VCaP (cell line): ENCODE measurements at regions not wholly inside any gene's neighbourhood (a gene's known extent, or its start where the extent isn't known, plus 50 kb on each side); places are given as distances from the start of the nearest gene placed in this dataset.
A peak's percentile ranks its signal among the peaks of the same experiment; 100 is the strongest.
"Not testable (repeated sequence)": the region's sequence is repeated elsewhere in the genome, so short reads cannot be mapped to it uniquely, and the experiment has no call there.

Experiments used
- H3K27ac ChIP-seq: fragments of 450-650 bp; 2 replicates; pipeline ENCODE4 v1.5.1; 2017
- TF ChIP-seq, protein P1 (sequence below): fragments of 450-650 bp; conservative IDR thresholded peaks from 2 replicates; pipeline ENCODE4 v1.5.1; 2017; ENCODE audit warnings: mild to moderate bottlenecking, moderate library complexity

GRCh38 chr16:21487956-21488355 is 111.4 kb upstream of the METTL9 start:
- not testable (repeated sequence) for H3K27ac ChIP-seq

DNA sequence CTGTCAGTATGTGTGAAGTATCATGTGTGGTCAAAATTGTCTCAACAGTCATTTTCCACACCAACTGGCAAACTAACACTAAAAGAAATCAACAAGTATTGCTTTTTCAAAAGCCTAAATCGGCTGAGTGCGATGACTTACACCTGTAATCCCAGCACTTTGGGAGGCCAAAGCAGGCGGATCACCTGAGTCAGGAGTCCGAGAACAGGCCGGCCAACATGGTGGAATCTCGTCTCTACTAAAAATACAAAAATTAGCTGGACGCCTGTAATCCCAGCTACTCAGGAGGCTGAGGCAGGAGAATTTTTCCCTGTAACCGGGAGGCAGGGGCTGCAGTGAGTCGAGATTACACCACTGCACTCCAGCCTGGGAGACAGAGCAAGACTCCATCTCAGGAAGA is 100.3 kb upstream of the METTL9 start:
- H3K27ac ChIP-seq = not testable (repeated sequence)

GRCh38 chr16:21501223-21501868 is 98.0 kb upstream of the METTL9 start:
- H3K27ac ChIP-seq = peak overlapping the region; percentile 65

- H3K27ac ChIP-seq = peak overlapping the region; percentile 65
Observed at GRCh38 chr16:21501869-21502667, 97.3 kb upstream of the METTL9 start.

DNA sequence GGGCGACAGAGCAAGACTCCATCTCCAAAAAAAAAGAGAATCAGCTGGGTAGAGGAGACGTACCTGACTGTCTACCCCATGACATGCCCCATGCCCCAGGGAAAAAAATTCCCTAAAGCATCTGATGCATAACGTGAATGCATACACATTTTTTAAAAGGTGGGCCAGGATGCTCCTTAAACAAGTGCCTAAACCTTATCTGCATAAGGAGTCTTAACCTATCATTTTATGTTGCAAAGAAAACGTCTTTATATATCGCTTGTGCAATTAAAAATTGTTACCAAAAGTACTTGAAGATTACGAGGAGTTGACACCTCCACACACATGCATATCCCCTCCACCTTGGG is 95.8 kb upstream of the METTL9 start:
- H3K27ac ChIP-seq = peak overlapping the region; percentile 58

More at GRCh38 chr16:21501869-21502667, 97.3 kb upstream of the METTL9 start:
- TF ChIP-seq, protein P1, sequence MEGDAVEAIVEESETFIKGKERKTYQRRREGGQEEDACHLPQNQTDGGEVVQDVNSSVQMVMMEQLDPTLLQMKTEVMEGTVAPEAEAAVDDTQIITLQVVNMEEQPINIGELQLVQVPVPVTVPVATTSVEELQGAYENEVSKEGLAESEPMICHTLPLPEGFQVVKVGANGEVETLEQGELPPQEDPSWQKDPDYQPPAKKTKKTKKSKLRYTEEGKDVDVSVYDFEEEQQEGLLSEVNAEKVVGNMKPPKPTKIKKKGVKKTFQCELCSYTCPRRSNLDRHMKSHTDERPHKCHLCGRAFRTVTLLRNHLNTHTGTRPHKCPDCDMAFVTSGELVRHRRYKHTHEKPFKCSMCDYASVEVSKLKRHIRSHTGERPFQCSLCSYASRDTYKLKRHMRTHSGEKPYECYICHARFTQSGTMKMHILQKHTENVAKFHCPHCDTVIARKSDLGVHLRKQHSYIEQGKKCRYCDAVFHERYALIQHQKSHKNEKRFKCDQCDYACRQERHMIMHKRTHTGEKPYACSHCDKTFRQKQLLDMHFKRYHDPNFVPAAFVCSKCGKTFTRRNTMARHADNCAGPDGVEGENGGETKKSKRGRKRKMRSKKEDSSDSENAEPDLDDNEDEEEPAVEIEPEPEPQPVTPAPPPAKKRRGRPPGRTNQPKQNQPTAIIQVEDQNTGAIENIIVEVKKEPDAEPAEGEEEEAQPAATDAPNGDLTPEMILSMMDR = no peak

DNA sequence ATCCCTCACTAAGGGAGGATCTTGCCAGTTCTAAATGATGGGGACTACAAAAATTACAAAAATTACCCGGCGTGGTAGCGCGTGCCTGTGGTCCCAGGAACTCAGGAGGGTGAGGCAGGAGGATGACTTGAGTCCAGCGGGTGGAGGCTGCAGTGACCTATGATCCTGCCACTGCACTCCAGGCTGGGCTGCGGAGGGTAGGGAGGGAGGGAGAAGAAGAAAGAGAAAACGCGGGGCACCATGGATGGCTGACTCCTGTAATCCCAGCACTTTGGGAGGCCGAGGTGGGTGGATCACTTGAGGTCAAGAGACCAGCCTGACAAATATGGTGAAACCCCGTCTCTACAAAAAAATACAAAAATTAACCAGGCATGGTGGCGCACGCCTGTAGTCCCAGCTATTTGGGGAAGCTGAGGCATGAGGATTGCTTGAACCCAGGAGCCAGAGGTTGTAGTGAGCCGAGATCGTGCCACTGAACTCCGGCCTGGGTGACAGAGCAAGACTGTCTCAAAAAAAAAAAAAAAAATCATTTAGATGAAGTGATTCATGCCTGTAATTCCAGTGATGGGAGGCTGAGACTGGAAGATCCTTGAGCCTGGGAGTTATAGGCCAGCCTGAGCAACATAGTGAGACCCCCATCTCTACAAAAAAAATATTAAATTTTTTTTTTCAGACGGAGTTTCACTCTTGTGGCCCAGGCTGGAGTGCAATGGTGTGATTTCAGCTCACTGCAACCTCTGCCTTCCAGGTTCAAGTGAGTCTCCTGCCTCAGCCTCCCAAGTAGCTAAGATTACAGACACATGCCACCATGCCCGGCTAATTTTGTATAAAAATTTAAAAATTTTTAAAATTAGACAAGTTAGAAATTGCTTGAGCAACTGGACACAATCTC is 95.2 kb upstream of the METTL9 start:
- peak overlapping the region; percentile 58; the same call in 1 of the 2 replicates for H3K27ac ChIP-seq

DNA sequence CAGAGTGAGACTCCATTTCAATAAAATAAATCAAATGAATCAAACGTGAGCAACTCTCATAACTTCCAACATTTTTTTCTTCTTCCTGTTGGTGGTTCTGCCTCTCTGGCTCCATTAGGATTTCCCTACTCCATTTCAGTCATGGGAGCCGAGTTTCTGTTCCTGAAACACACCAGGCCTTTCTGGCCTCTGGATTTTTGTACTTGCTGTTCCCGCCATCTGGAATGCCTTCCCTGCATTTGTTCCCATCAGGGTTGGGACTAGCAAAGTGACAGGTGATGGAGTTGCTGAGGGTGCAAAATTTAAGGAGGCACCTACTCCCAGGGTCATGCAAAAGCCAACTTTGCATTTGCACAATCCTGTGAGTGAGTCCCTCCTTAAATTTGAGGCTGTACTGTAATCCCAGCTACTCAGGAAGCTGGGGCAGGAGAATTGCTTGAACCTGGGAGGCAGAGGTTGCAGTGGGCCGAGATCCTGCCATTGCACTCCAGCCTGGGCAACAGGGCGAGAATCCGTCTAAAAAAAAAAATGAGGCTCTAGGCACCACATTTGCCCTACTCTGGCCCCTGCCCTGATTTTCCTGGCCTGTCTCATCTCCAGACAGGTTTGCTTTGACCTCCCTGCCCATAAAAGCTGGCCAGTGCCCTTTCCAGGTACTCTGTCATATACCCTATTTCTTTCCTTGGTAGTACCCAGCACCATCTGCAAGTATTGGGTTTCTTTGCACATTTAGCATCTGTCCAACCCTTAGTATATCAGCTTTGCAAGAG is 93.4 kb upstream of the METTL9 start:
- H3K27ac ChIP-seq = not testable (repeated sequence)

GRCh38 chr16:21506857-21507456 is 92.4 kb upstream of the METTL9 start:
- peak overlapping the region; percentile 33; the same call in 1 of the 2 replicates for H3K27ac ChIP-seq

DNA sequence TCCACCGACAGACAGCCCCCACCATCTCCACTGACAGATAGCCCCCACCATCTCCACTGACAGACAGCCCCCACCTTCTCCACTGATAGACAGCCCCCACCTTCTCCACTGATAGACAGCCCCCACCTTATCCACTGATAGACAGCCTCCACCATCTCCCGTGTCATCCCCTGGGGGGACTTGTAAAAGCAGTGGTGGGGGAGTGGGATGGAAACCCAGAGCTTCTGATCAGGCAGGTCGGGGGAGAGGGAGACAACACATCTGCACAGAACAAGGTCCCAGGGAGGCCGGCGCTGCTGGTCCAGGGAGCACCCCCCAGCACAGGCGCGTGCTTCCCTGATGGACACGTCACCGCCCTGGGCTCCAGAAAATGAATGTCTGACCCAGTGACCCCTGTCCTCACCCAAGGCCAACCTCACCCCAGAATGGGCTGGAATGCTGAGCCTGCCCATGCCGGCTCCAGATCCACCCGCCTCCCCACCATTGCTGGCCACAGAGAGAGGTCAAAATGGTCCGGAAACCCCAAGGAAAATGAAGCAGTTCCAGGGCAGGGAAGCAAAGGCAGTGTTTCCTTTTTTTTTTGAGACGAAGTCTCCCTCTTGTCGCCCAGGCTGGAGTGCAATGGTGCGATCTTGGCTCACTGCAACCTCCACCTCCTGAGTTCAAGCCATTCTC is 91.6 kb upstream of the METTL9 start:
- H3K27ac ChIP-seq = not testable (repeated sequence)

GRCh38 chr16:21508661-21509436 is 90.5 kb upstream of the METTL9 start:
- not testable (repeated sequence) for H3K27ac ChIP-seq

GRCh38 chr16:21509437-21510086 is 89.8 kb upstream of the METTL9 start:
- not testable (repeated sequence) for H3K27ac ChIP-seq

DNA sequence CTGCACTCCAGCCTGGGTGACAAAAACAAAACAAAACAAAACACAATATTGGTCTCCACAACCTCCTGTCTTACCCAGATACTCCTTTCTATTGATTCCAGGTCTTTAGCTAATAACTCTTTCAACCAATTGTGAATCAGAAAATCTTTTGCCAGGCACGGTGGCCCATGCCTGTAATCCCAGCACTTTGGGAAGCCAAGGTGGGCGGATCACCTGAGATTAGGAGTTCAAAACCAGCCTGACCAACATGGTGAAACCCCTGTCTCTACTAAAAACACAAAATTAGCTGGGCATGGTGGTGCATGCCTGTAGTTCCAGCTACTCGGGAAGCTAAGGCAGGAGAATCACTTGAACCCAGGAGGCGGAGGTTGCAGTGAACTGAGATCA is 88.5 kb upstream of the METTL9 start:
- H3K27ac ChIP-seq = not testable (repeated sequence)

DNA sequence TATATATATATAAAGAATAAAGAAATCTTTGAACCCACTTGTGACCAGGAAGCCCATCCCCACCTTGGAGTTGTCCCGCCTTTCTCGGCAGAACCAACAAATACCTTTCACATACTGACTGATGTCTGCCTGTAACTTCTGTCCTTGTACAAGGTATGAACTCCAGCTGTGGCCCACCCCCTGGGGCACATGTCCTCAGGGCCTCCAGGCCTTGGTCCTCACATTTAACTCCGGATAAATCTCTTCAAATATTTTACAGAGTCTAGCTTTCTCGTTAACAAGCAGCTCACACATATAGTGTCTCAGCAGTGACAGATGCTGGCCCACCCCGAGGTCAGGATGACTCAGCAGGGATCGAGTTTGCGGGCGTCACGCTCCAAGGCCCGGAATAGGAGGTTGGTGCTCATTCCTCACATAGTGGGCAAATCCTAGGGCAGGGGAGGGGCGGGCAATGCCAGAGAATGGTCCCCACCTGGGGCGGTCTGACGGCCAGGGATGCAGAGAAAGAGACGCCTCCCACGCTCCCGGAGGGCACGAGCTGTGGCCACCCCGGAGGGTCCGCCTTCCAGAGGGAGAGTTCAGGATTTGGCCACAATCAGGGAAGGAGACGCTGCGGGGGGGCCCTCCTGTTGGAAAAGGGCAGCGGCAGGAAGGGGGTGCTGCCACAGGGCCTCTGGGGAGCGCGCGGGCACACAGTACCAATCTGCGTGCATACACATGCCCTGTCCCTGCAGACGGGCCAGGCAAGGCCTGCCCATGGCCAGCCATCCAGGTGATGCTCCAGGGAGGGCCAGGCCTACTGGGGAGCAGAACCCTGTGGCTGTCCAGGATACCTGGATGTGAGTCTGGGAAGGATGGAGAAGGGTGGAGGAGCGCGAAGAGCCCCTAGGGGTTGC is 87.8 kb upstream of the METTL9 start:
- not testable (repeated sequence) for H3K27ac ChIP-seq

DNA sequence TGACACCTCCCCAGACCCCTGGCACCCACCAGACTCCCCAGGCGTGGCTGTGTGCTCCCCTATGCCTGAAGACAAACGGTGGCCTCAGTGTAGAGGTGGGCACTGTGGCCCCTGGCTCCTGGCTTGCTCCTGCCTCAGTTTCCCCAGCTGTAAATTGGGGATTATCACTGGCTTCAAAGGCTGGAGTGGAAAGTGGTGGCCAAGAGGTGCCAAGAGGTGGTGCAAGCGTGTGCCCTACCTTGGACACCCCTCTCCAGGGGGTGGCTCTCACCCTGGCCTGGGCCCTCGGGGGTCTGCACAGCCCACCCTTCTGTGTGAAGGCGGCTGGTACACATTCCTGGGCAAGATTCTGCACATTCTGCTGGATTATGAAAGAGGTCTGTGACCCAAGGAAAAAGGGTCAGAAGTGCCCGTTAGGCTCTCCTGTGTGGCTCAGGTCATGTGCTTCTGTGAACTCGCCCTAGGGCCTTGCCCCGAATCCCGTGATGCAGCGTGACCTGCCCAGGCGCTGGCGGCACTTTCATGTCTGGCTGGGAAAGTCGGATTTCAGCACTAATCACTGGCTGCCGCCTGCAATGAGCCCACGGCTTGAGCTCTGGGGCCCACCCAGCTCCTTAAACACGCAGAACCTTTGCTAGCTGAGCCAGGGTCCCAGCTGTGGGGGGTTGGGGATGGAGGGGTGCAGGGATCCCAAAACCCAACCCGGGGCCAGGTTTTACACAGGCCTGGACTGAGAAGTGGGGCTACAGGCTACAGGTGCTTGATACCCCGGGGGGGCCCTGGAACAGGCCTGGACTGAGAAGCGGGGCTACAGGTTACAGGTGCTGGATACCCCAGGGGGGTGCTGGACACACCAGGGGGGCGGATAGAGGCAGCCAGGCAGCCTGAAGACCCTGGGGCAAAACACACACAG is 86.8 kb upstream of the METTL9 start:
- H3K27ac ChIP-seq = peak overlapping the region; percentile 67

- H3K27ac ChIP-seq = peak overlapping the region; percentile 67
Observed at GRCh38 chr16:21513337-21513741, 86.0 kb upstream of the METTL9 start.
